ENCODE measurements at regions not wholly inside any gene's neighbourhood (a gene's known extent, or its start where the extent isn't known, plus 50 kb on each side); places are given as distances from the start of the nearest gene placed in this dataset.

GRCh38 chr7:94064541-94065191 is 60.5 kb upstream of the BET1 start:
- dilution Hi-C loops (cut with HindIII; ENCODE audit: low sequenced_read_pairs, unreplicated experiment): no loop called here
- no peak for TF ChIP-seq ELK1 (IDR thresholded peaks at IDR 0.05; ENCODE audit: borderline replicate concordance, low read depth, low read length)
- no peak for TF ChIP-seq RFX5 (IDR thresholded peaks at IDR 0.05; ENCODE audit: low read depth, low read length)
- no peak for TF ChIP-seq MAFK (IDR thresholded peaks at IDR 0.05; ENCODE audit: low read depth, low read length)
- no peak for TF ChIP-seq CTCF (conservative IDR thresholded peaks at IDR 0.05; ENCODE audit: low read depth, low read length)
- TF ChIP-seq RCOR1 (IDR thresholded peaks at IDR 0.05; ENCODE audit: insufficient replicate concordance, low read length): no peak
- no peak for TF ChIP-seq POLR2A (IDR thresholded peaks at IDR 0.05; ENCODE audit: low read depth, low read length)
- TF ChIP-seq NFE2L2 (IDR thresholded peaks at IDR 0.05; ENCODE audit: low read depth, low read length): no peak
- no peak for TF ChIP-seq RAD21 (IDR thresholded peaks at IDR 0.05; ENCODE audit: low read length)
- no peak for TF ChIP-seq BHLHE40 (IDR thresholded peaks at IDR 0.05; ENCODE audit: low read depth, low read length)
- TF ChIP-seq FOS (IDR thresholded peaks at IDR 0.05; ENCODE audit: low read depth, low read length): no peak

More at GRCh38 chr7:94064541-94065191, 60.5 kb upstream of the BET1 start:
- no peak overlapping the region for H4K91ac ChIP-seq (ENCODE audit: insufficient read depth, low read depth, low read length)
- peak overlapping the region; percentile 57; the same call in 1 of the 2 replicates for H3K18ac ChIP-seq (ENCODE audit: low read depth, low read length)
- H4K20me1 ChIP-seq (ENCODE audit: insufficient read depth, low read length): no peaks in the 10 kb centered on the region
- H2BK15ac ChIP-seq (ENCODE audit: low read depth, low read length): no peak overlapping the region
- peak; percentile 54 for DNase-seq
- POLR2A ChIA-PET (ENCODE audit: unreplicated experiment): no interaction called here
- no peaks in the 10 kb centered on the region for H3K9me3 ChIP-seq (ENCODE audit: control insufficient read depth, insufficient read depth, low read length)
- intact Hi-C loops (cut with micrococcal nuclease): no loop called here
- H2AFZ ChIP-seq (replicated peaks; ENCODE audit: low read length, poor library complexity): no peak overlapping the region
- BruUV-seq (replicated peaks): no TSS peak
- WGBS, 2 experiments (ENCODE audit: extremely low coverage in 2 of 2, insufficient read length in 1 of 2): 77% methylated on average over 2 of the region's 4 CpGs; no CpG with 5 or more reads in 1 of the 2 experiments
- H2BK120ac ChIP-seq (ENCODE audit: low read depth, low read length): no peak overlapping the region
- no peak overlapping the region for H2AK5ac ChIP-seq (ENCODE audit: low read depth, low read length)
- H3K27ac ChIP-seq (ENCODE audit: insufficient read depth, low read length): no peak overlapping the region
- H3K14ac ChIP-seq (replicated peaks; ENCODE audit: low read depth, low read length): no peak overlapping the region
- H2BK20ac ChIP-seq (ENCODE audit: low read depth, low read length): no peak overlapping the region
- H3K4me3 ChIP-seq (ENCODE audit: insufficient read depth, low read depth, low read length): no peak overlapping the region
- H4K8ac ChIP-seq (ENCODE audit: low read depth in 2 of 2, low read length in 2 of 2): no peak overlapping the region
- ATAC-seq (ENCODE audit: low read depth): no peak
- peaks cover 5% of the 10 kb centered on the region for H3K9me1 ChIP-seq (ENCODE audit: insufficient read depth, low read length)
- H3K4me1 ChIP-seq (ENCODE audit: control insufficient read depth, insufficient read depth, low read length): peaks cover 16% of the 10 kb centered on the region; the same call in 1 of the 2 replicates
- CTCF ChIA-PET: interaction anchor here (0.7 kb wide), 1 partner anchor 142 kb away, joined by 4 read pairs; no protein-coding TSS in a partner anchor
- no peak overlapping the region for H3K56ac ChIP-seq (ENCODE audit: extremely low read depth, insufficient read depth, low read length)
- no peaks in the 10 kb centered on the region for H3K36me3 ChIP-seq (ENCODE audit: control insufficient read depth, insufficient read depth, low read length)
- H3K79me1 ChIP-seq (ENCODE audit: low read depth in 1 of 2, low read length in 2 of 2): no peaks in the 10 kb centered on the region
- H3K4ac ChIP-seq (ENCODE audit: low read depth, low read length): no peak overlapping the region
- in situ Hi-C loops (cut with MboI; ENCODE audit: low sequenced_read_pairs): no loop called here
- H3K4me2 ChIP-seq (ENCODE audit: low read depth, low read length): no peak overlapping the region
- no peaks in the 10 kb centered on the region for H3K27me3 ChIP-seq (ENCODE audit: control insufficient read depth, insufficient read depth, low read length)
- peak overlapping the region; percentile 2 for H2BK5ac ChIP-seq (ENCODE audit: low read depth, low read length, poor library complexity, severe bottlenecking)
- no peak overlapping the region for H3K9ac ChIP-seq (ENCODE audit: low read depth, low read length)
- no peak overlapping the region; the same call in 1 of the 2 replicates for H4K5ac ChIP-seq (ENCODE audit: low read depth, low read length)
- H3K23ac ChIP-seq (ENCODE audit: low read depth, low read length): no peak overlapping the region
- no peak overlapping the region for H2AK9ac ChIP-seq (replicated peaks; ENCODE audit: low read depth, low read length, poor library complexity)

Data from IMR-90 (cell line).